Mesenchymal stem cell (in vitro differentiated cells and primary cell): ENCODE measurements at regions not wholly inside any gene's neighbourhood (a gene's known extent, or its start where the extent isn't known, plus 50 kb on each side); places are given as distances from the start of the nearest gene placed in this dataset.
"Not testable (repeated sequence)": the region's sequence is repeated elsewhere in the genome, so short reads cannot be mapped to it uniquely, and the experiment has no call there.

Source experiments
- DNase-seq: peaks from one replicate; pipeline ENCODE4 v3.0.0-alpha.2; 2013
- H2AFZ ChIP-seq: one replicate; pipeline ENCODE4 v1.6.1; 2013; ENCODE audit warnings: low read depth, mild to moderate bottlenecking, control low read depth, inconsistent platforms, low read length, moderate library complexity
- H2AK5ac ChIP-seq: 2 replicates; pipeline ENCODE4 v1.6.1; 2013; ENCODE audit warnings: low read length, moderate library complexity, mild to moderate bottlenecking, inconsistent platforms; ENCODE audit not compliant: severe bottlenecking
- H2BK120ac ChIP-seq: one replicate; pipeline ENCODE4 v1.6.1; 2013; ENCODE audit warnings: low read depth, mild to moderate bottlenecking, inconsistent platforms, low read length, moderate library complexity
- H2BK12ac ChIP-seq, 2 experiments: one replicate each; pipeline ENCODE4 v1.6.1; 2013; ENCODE audit warnings: inconsistent platforms in 2 of 2, low read length in 2 of 2, mild to moderate bottlenecking in 2 of 2, moderate library complexity in 2 of 2, control low read depth in 1 of 2
- H2BK15ac ChIP-seq: one replicate; pipeline ENCODE4 v1.6.1; 2013; ENCODE audit warnings: mild to moderate bottlenecking, low read depth, inconsistent platforms; ENCODE audit not compliant: poor library complexity, severe bottlenecking
- H2BK5ac ChIP-seq: 2 replicates; pipeline ENCODE4 v1.6.1; 2013; ENCODE audit warnings: low read depth, mild to moderate bottlenecking, low read length, control low read depth, inconsistent platforms; ENCODE audit not compliant: poor library complexity, severe bottlenecking
- H3K14ac ChIP-seq, 2 experiments: one replicate each; pipeline ENCODE4 v1.6.1; 2013; ENCODE audit warnings: inconsistent platforms in 2 of 2, low read length in 2 of 2, control low read depth in 1 of 2, mild to moderate bottlenecking in 1 of 2, moderate library complexity in 1 of 2
- H3K18ac ChIP-seq, 2 experiments: one replicate each; pipeline ENCODE4 v1.6.1; 2013; ENCODE audit warnings: inconsistent platforms in 2 of 2, low read length in 2 of 2, control low read depth in 1 of 2, low read depth in 1 of 2, mild to moderate bottlenecking in 1 of 2
- H3K23ac ChIP-seq, 2 experiments: one replicate each; pipeline ENCODE4 v1.6.1; 2013; ENCODE audit warnings: inconsistent platforms in 2 of 2, low read length in 2 of 2, mild to moderate bottlenecking in 2 of 2, moderate library complexity in 2 of 2, control low read depth in 1 of 2
- H3K27ac ChIP-seq: 2 replicates; pipeline ENCODE4 v1.5.1; 2013; ENCODE audit warnings: mild to moderate bottlenecking, moderate library complexity, low read length, control low read depth, inconsistent platforms; ENCODE audit not compliant: poor library complexity, severe bottlenecking
- H3K27me3 ChIP-seq, 2 experiments: 2 replicates each; pipeline versions ENCODE4 v1.6.1 to v1.7.0; 2013; ENCODE audit warnings: low read length in 2 of 2, mild to moderate bottlenecking in 2 of 2, moderate library complexity in 2 of 2, control low read depth in 1 of 2, inconsistent platforms in 1 of 2; ENCODE audit not compliant: control insufficient read depth in 1 of 2, insufficient read depth in 1 of 2
- H3K36me3 ChIP-seq, 2 experiments: 2 replicates each; pipeline versions ENCODE4 v1.6.1 to v1.7.0; 2013; ENCODE audit warnings: low read length in 2 of 2, control low read depth in 1 of 2, inconsistent platforms in 1 of 2, low read depth in 1 of 2, mild to moderate bottlenecking in 1 of 2; ENCODE audit not compliant: insufficient read depth in 2 of 2, control insufficient read depth in 1 of 2
- H3K4ac ChIP-seq, 2 experiments: one replicate each; pipeline ENCODE4 v1.6.1; 2013; ENCODE audit warnings: inconsistent platforms in 2 of 2, low read length in 2 of 2, mild to moderate bottlenecking in 2 of 2, moderate library complexity in 2 of 2, control low read depth in 1 of 2, low read depth in 1 of 2
- H3K4me1 ChIP-seq: 2 replicates; pipeline ENCODE4 v1.6.1; 2013; ENCODE audit warnings: low read depth, low read length, control low read depth; ENCODE audit not compliant: control insufficient read depth, insufficient read depth
- H3K4me2 ChIP-seq: 2 replicates; pipeline ENCODE4 v1.6.1; 2013; ENCODE audit warnings: low read length, mild to moderate bottlenecking, inconsistent platforms; ENCODE audit not compliant: poor library complexity, severe bottlenecking
- H3K4me3 ChIP-seq, 2 experiments: 2 replicates each; pipeline versions ENCODE4 v1.5.1 to v1.7.0; 2013; ENCODE audit warnings: low read length in 2 of 2, mild to moderate bottlenecking in 2 of 2, control low read depth in 1 of 2, low read depth in 1 of 2; ENCODE audit not compliant: insufficient read depth in 1 of 2
- H3K79me1 ChIP-seq: replicated peaks from 2 replicates; pipeline ENCODE4 v1.6.1; 2013; ENCODE audit warnings: mild to moderate bottlenecking, control low read depth, low read length, inconsistent platforms; ENCODE audit not compliant: poor library complexity, severe bottlenecking
- H3K9ac ChIP-seq: 2 replicates; pipeline ENCODE4 v1.7.0; 2013; ENCODE audit warnings: mild to moderate bottlenecking, low read length, moderate library complexity
- H3K9me3 ChIP-seq: 2 replicates; pipeline ENCODE4 v1.7.0; 2013; ENCODE audit warnings: mild to moderate bottlenecking, low read length; ENCODE audit not compliant: control insufficient read depth
- H4K8ac ChIP-seq: one replicate; pipeline ENCODE4 v1.6.1; 2013; ENCODE audit warnings: inconsistent platforms, mild to moderate bottlenecking, low read length, moderate library complexity
- H4K91ac ChIP-seq: one replicate; pipeline ENCODE4 v1.6.1; 2013; ENCODE audit warnings: mild to moderate bottlenecking, low read length, inconsistent platforms
- WGBS: methylation state at CpG from one replicate; pipeline ENCODE4 v1.1.7; 2013; ENCODE audit warnings: mixed read lengths; 5-methylcytosine and 5-hydroxymethylcytosine counted together

GRCh38 chr13:90272356-90272755 lies 1075.1 kb upstream of the MIR17HG start:
- no peak overlapping the region for H3K4me3 ChIP-seq
- no peak for DNase-seq
- no peak overlapping the region for H3K23ac ChIP-seq

GRCh38 chr13:90276216-90276615 lies 1071.3 kb upstream of the MIR17HG start:
- DNase-seq = no peak
- no peak overlapping the region for H3K27ac ChIP-seq
- no CpG with 5 or more reads among the region's 1 CpG for WGBS
- H3K4me2 ChIP-seq = no peak overlapping the region
- no peaks in the 10 kb centered on the region for H3K79me1 ChIP-seq
- H2BK5ac ChIP-seq = no peak overlapping the region
- H3K9ac ChIP-seq = no peak overlapping the region
- H3K18ac ChIP-seq = no peak overlapping the region
- H3K14ac ChIP-seq = no peak overlapping the region
- no peak overlapping the region for H2AK5ac ChIP-seq
- H3K36me3 ChIP-seq = no peaks in the 10 kb centered on the region
- H2BK120ac ChIP-seq = no peak overlapping the region
- no peak overlapping the region for H2BK15ac ChIP-seq
- no peak overlapping the region for H2BK12ac ChIP-seq
- no peaks in the 10 kb centered on the region for H3K9me3 ChIP-seq
- H3K4ac ChIP-seq = no peak overlapping the region
- H4K8ac ChIP-seq = no peak overlapping the region
- no peak overlapping the region for H2AFZ ChIP-seq
- H3K27me3 ChIP-seq = no peaks in the 10 kb centered on the region
- H3K23ac ChIP-seq = no peak overlapping the region
- no peaks in the 10 kb centered on the region for H3K4me1 ChIP-seq
- no peak overlapping the region for H3K4me3 ChIP-seq
- no peak overlapping the region for H4K91ac ChIP-seq

More at GRCh38 chr13:90272356-90272755, 1075.1 kb upstream of the MIR17HG start:
- H3K4ac ChIP-seq = no peak overlapping the region
- H2BK12ac ChIP-seq = no peak overlapping the region
- no peak overlapping the region for H3K14ac ChIP-seq
- no peak overlapping the region for H3K4me2 ChIP-seq
- no peak overlapping the region for H2AFZ ChIP-seq
- no peaks in the 10 kb centered on the region for H3K36me3 ChIP-seq
- no peak overlapping the region for H3K9ac ChIP-seq
- no peaks in the 10 kb centered on the region for H3K9me3 ChIP-seq
- H2BK5ac ChIP-seq = no peak overlapping the region
- H2BK15ac ChIP-seq = no peak overlapping the region
- no peak overlapping the region for H3K18ac ChIP-seq
- WGBS = 91% methylated on average over 1 of the region's 1 CpG
- no peak overlapping the region for H4K8ac ChIP-seq
- H3K27me3 ChIP-seq = no peaks in the 10 kb centered on the region
- H2AK5ac ChIP-seq = no peak overlapping the region
- H3K4me1 ChIP-seq = no peaks in the 10 kb centered on the region
- no peaks in the 10 kb centered on the region for H3K79me1 ChIP-seq
- no peak overlapping the region for H4K91ac ChIP-seq
- no peak overlapping the region for H3K27ac ChIP-seq
- H2BK120ac ChIP-seq = no peak overlapping the region

GRCh38 chr13:90278231-90278630 lies 1069.3 kb upstream of the MIR17HG start:
- H3K27ac ChIP-seq, H3K79me1 ChIP-seq, H2BK12ac ChIP-seq, H2AFZ ChIP-seq, H2BK120ac ChIP-seq, H2BK15ac ChIP-seq, H3K4me1 ChIP-seq, H3K18ac ChIP-seq, H4K8ac ChIP-seq, H3K9me3 ChIP-seq, H3K9ac ChIP-seq, H2AK5ac ChIP-seq, H4K91ac ChIP-seq, H3K4ac ChIP-seq, H2BK5ac ChIP-seq, H3K23ac ChIP-seq, H3K4me2 ChIP-seq, H3K36me3 ChIP-seq, H3K27me3 ChIP-seq, H3K4me3 ChIP-seq, H3K14ac ChIP-seq, DNase-seq: not testable (repeated sequence)
- WGBS = no CpG with 5 or more reads among the region's 3 CpGs

GRCh38 chr13:90281709-90282108 lies 1065.8 kb upstream of the MIR17HG start:
- H3K4me1 ChIP-seq = no peaks in the 10 kb centered on the region
- no peak overlapping the region for H3K23ac ChIP-seq
- no peak overlapping the region for H3K18ac ChIP-seq
- no peak overlapping the region for H2BK12ac ChIP-seq
- no peak overlapping the region for H2BK15ac ChIP-seq
- no peaks in the 10 kb centered on the region for H3K79me1 ChIP-seq
- DNase-seq = no peak
- H2AK5ac ChIP-seq = no peak overlapping the region
- H2BK5ac ChIP-seq = no peak overlapping the region
- H3K9me3 ChIP-seq = no peaks in the 10 kb centered on the region
- H4K8ac ChIP-seq = no peak overlapping the region
- no peak overlapping the region for H3K27ac ChIP-seq
- no peak overlapping the region for H2BK120ac ChIP-seq
- no peaks in the 10 kb centered on the region for H3K27me3 ChIP-seq
- no peak overlapping the region for H3K14ac ChIP-seq
- H2AFZ ChIP-seq = no peak overlapping the region
- H3K4ac ChIP-seq = no peak overlapping the region
- no peak overlapping the region for H3K4me2 ChIP-seq
- H3K4me3 ChIP-seq = no peak overlapping the region
- no peak overlapping the region for H4K91ac ChIP-seq
- H3K36me3 ChIP-seq = no peaks in the 10 kb centered on the region
- no peak overlapping the region for H3K9ac ChIP-seq
